GM10248 (cell line): ENCODE measurements at regions not wholly inside any gene's neighbourhood (a gene's known extent, or its start where the extent isn't known, plus 50 kb on each side); places are given as distances from the start of the nearest gene placed in this dataset.

ENCODE experiments used
- CTCF ChIA-PET: fragments of 300-600 bp; sonication (Branson Sonifier 250); formaldehyde crosslinking; extraction: SDS; loops from one replicate; lab custom pipeline; 2021; ENCODE audit warnings: antibody characterized with exemption; lab: Yijun Ruan, JAX
- POLR2A ChIA-PET: fragments of 350-650 bp; sonication (Branson Sonifier 250); formaldehyde crosslinking; extraction: SDS; loops from one replicate; lab custom pipeline; 2020; ENCODE audit warnings: antibody characterized with exemption; lab: Yijun Ruan, JAX
- DNase-seq: peaks from one replicate; pipeline ENCODE4 v3.0.0; 2012; ENCODE audit errors: extremely low spot score
- CTCF ChIP-seq: IDR thresholded peaks from 2 replicates; pipeline ENCODE4 v1.5.1; 2012; ENCODE audit warnings: mild to moderate bottlenecking, low read depth; ENCODE audit errors: extremely low read depth, missing control alignments, control extremely low read depth

DNA sequence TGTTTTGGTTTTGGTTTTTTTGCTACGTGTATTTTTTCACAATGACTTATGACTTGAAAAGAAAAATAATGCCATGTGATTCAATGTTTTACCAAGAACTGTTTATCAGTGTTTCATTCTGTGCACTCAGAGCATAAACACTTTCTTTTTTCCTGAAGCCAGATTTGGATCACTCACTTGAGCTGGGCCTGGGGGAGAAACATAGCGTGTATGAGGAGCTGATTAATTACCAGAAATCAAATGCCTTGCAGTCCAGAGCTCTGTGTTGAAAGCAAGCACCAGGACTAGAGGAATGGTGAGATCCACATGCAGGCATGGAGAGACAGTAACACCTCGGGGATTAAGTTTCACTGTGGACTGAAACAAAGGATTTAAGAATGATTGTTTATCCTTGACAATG, 642.1 kb upstream of the ADGRL2 start:
- TF ChIP-seq CTCF: no peak
- ChIA-PET CTCF (no interaction called here), POLR2A (no interaction called here)
- DNase-seq: no peak

GRCh38 chr1:81157686-81158085, 643.0 kb upstream of the ADGRL2 start:
- no peak for DNase-seq
- TF ChIP-seq CTCF: no peak
- ChIA-PET POLR2A (no interaction called here), CTCF (no interaction called here)

DNA sequence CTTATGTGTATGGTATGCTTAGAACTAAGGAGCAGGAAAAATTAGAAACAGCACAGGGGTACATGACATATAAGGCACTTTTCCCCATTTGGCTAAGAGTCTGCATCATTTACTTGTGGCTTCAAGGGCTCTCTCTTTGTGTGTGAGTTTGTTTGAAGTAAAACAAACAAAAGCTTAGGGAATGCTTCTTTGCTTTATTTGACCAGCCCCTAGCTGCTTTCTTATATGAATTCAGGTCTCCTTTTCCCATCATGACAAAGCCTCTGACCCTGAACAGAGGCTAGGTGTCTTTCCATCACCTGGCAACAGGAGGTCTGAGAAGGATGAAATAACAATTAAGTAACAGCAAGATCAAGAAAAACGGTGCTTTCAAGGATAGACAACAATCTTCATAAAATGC, 643.8 kb upstream of the ADGRL2 start:
- no peak for DNase-seq
- POLR2A ChIA-PET: no interaction called here
- no peak for TF ChIP-seq CTCF
- CTCF ChIA-PET: no interaction called here

GRCh38 chr1:81155131-81155530, 645.6 kb upstream of the ADGRL2 start:
- ChIA-PET CTCF (no interaction called here), POLR2A (no interaction called here)
- no peak for DNase-seq
- no peak for TF ChIP-seq CTCF

GRCh38 chr1:81151206-81151605, 649.5 kb upstream of the ADGRL2 start:
- POLR2A ChIA-PET: no interaction called here
- CTCF ChIA-PET: interaction anchor here (1.2 kb wide), 1 partner anchor 24 kb away, joined by 3 read pairs; no protein-coding TSS in a partner anchor
- no peak for DNase-seq
- no peak for TF ChIP-seq CTCF

DNA sequence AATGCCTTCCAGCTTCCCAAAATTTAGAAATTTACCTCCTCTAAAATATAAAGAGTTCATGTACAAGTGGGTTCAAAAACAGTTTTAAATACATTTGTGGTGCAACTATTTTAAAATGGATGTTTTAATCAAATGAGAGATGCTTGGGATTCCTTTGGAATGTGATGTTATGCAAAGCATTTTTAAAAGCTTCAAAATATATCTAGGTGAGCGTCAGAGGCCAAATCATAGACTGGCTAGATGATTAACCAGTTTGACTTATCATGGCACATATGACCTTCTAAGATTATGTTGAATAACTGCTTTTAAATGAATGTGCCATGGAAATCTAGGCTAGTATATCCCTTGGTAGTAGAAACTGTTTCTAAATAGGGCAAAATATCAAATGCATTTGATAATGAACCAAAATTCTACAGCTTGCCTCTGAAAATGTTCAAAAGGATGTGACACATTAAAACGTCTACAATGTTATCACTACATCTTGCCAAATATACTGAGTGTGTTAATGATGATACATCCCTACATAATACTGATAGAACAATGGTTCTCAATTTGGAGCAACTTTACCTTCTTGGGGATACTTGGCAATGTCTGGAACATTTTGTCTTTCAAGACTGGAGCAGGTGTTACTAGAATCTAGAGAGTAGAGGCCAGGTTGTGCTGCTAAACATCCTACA, 650.9 kb upstream of the ADGRL2 start:
- ChIA-PET POLR2A (no interaction called here), CTCF (no interaction called here)
- DNase-seq: no peak

More for the DNA sequence above, 650.9 kb upstream of the ADGRL2 start:
- TF ChIP-seq CTCF: no peak
